ENCODE measurements at regions not wholly inside any gene's neighbourhood (a gene's known extent, or its start where the extent isn't known, plus 50 kb on each side); places are given as distances from the start of the nearest gene placed in this dataset.

DNA sequence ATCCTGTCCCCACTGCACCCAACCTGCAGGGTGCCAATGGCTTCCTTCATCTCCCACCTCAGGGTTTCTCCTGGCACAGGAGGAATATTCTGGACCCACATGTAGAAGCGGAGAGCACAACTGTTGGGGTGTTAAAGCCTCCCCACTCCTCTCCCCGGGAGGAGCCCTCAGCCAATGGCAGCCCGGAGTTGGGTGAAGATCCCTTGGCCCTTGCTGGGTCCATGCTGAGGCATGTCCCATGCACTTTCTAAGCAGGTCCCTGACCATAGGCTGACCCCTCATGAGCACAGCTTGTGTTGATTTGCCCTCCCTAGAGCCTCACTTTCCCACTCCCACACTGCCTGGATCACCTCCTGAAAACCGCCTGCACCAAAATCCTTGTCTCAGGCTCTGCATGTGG lies 97.2 kb upstream of the PMEPA1 start:
- TF ChIP-seq, protein P1, sequence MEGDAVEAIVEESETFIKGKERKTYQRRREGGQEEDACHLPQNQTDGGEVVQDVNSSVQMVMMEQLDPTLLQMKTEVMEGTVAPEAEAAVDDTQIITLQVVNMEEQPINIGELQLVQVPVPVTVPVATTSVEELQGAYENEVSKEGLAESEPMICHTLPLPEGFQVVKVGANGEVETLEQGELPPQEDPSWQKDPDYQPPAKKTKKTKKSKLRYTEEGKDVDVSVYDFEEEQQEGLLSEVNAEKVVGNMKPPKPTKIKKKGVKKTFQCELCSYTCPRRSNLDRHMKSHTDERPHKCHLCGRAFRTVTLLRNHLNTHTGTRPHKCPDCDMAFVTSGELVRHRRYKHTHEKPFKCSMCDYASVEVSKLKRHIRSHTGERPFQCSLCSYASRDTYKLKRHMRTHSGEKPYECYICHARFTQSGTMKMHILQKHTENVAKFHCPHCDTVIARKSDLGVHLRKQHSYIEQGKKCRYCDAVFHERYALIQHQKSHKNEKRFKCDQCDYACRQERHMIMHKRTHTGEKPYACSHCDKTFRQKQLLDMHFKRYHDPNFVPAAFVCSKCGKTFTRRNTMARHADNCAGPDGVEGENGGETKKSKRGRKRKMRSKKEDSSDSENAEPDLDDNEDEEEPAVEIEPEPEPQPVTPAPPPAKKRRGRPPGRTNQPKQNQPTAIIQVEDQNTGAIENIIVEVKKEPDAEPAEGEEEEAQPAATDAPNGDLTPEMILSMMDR (conservative IDR thresholded peaks at IDR 0.05; ENCODE audit: low read length): no peak
- no peak for TF ChIP-seq EZH2phosphoT487 (IDR thresholded peaks at IDR 0.05; ENCODE audit: borderline replicate concordance, low read depth, low read length)

Data from OCI-LY7 (cell line).